NB4 (cell line): ENCODE measurements at regions not wholly inside any gene's neighbourhood (a gene's known extent, or its start where the extent isn't known, plus 50 kb on each side); places are given as distances from the start of the nearest gene placed in this dataset.

ENCODE experiments used
- DNase-seq: peaks from one replicate; pipeline ENCODE4 v3.0.0; 2010; ENCODE audit warnings: low read depth
- H3K4me3 ChIP-seq: one replicate; pipeline ENCODE4 v1.5.1; 2011; ENCODE audit warnings: mild to moderate bottlenecking, low read depth, low read length, moderate library complexity
- CTCF ChIP-seq: IDR thresholded peaks from one replicate; pipeline ENCODE4 v1.5.1; 2012; ENCODE audit warnings: low read depth, low read length
- MAX ChIP-seq: IDR thresholded peaks from 2 replicates; pipeline ENCODE4 v1.6.1; 2011; ENCODE audit warnings: low read depth, low read length
- MYC ChIP-seq: IDR thresholded peaks from 2 replicates; pipeline ENCODE4 v1.6.1; 2011; ENCODE audit warnings: low read depth, low read length
- POLR2A ChIP-seq: IDR thresholded peaks from 2 replicates; pipeline ENCODE4 v1.6.1; 2011; ENCODE audit warnings: mild to moderate bottlenecking; ENCODE audit not compliant: insufficient read length; ENCODE audit errors: extremely low read depth

GRCh38 chr16:86763819-86764218, 185.5 kb downstream of the FOXL1 start:
- no peak for DNase-seq
- no peak for TF ChIP-seq MYC
- no peak for TF ChIP-seq CTCF
- no peak for TF ChIP-seq POLR2A
- no peak for TF ChIP-seq MAX
- no peak overlapping the region for H3K4me3 ChIP-seq

GRCh38 chr16:86764551-86764950, 186.2 kb downstream of the FOXL1 start:
- no peak overlapping the region for H3K4me3 ChIP-seq
- TF ChIP-seq POLR2A (no peak), MAX (no peak), MYC (no peak), CTCF (no peak)
- DNase-seq, result no peak

GRCh38 chr16:86765389-86766026, 187.2 kb downstream of the FOXL1 start:
- no peak overlapping the region for H3K4me3 ChIP-seq
- no peak for TF ChIP-seq CTCF
- no peak for TF ChIP-seq MAX
- TF ChIP-seq POLR2A, result no peak
- TF ChIP-seq MYC, result no peak
- no peak for DNase-seq

- H3K4me3 ChIP-seq, result no peak overlapping the region
- TF ChIP-seq CTCF (no peak), MYC (no peak), MAX (no peak), POLR2A (no peak)
- DNase-seq, result no peak
These were observed 188.4 kb downstream of the FOXL1 start for GRCh38 chr16:86766700-86767099.

- TF ChIP-seq POLR2A (no peak), MYC (no peak), CTCF (no peak), MAX (no peak)
- no peak for DNase-seq
- H3K4me3 ChIP-seq, result no peak overlapping the region
These were observed 190.0 kb downstream of the FOXL1 start for GRCh38 chr16:86768228-86768791.
